ACC112 (cell line): ENCODE measurements at regions not wholly inside any gene's neighbourhood (a gene's known extent, or its start where the extent isn't known, plus 50 kb on each side); places are given as distances from the start of the nearest gene placed in this dataset.

Experiments used
- H2AFZ ChIP-seq: fragments of 200-600 bp; sonication (generic); one replicate; pipeline ENCODE4 v1.6.0; 2017; ENCODE audit warnings: antibody characterized with exemption, low read length; ENCODE audit not compliant: unreplicated experiment
- H3K27ac ChIP-seq: fragments of 200-600 bp; sonication (generic); 2 replicates; pipeline ENCODE4 v1.5.1; 2014; ENCODE audit warnings: low read depth, mild to moderate bottlenecking, antibody characterized with exemption, low read length, moderate library complexity
- H3K27me3 ChIP-seq: fragments of 200-600 bp; sonication (generic); 2 replicates; pipeline ENCODE4 v1.6.1; 2014; ENCODE audit warnings: mild to moderate bottlenecking, antibody characterized with exemption, low read length, moderate library complexity, mixed read lengths; ENCODE audit not compliant: insufficient read depth
- H3K36me3 ChIP-seq: fragments of 200-600 bp; sonication (generic); 2 replicates; pipeline ENCODE4 v1.6.1; 2016; ENCODE audit warnings: mild to moderate bottlenecking, antibody characterized with exemption, low read length, moderate library complexity, mixed read lengths; ENCODE audit not compliant: insufficient read depth
- H3K4me1 ChIP-seq: fragments of 200-600 bp; sonication (generic); one replicate; pipeline ENCODE4 v1.6.1; 2016; ENCODE audit warnings: low read length, mixed read lengths; ENCODE audit not compliant: insufficient read depth, unreplicated experiment, control insufficient read depth
- H3K4me3 ChIP-seq: fragments of 200-600 bp; sonication (generic); 2 replicates; pipeline ENCODE4 v1.5.1; 2014; ENCODE audit warnings: mild to moderate bottlenecking, low read depth, low read length
- H3K79me2 ChIP-seq: fragments of 200-600 bp; sonication (generic); one replicate; pipeline ENCODE4 v1.6.0; 2016; ENCODE audit warnings: low read length; ENCODE audit not compliant: control insufficient read depth, unreplicated experiment, insufficient read depth

DNA sequence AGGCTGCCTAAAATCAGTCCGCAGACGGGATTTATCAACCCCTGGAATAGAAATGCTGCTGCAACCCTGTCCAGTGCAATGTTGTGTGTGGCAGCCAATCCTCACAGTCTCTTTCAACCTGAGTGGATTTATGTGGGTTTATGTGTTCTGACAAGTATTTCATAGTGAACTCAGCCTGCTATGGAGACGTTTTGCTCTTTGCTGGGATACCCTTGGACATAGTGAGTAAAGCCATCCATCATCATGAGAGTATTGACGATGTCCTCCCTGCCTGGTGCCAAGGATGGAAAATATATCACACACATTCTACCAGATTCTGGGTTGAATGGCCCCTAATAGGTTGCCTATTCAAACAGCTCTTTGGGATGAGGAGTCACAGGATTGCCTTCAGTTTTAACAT is 219.1 kb downstream of the SOCS6 start:
- Histone ChIP-seq H3K79me2 (no peaks in the 10 kb centered on the region), H2AFZ (no peak overlapping the region), H3K27me3 (peaks cover 76% of the 10 kb centered on the region), H3K4me3 (no peak overlapping the region), H3K27ac (no peak overlapping the region), H3K4me1 (no peaks in the 10 kb centered on the region), H3K36me3 (no peaks in the 10 kb centered on the region)

DNA sequence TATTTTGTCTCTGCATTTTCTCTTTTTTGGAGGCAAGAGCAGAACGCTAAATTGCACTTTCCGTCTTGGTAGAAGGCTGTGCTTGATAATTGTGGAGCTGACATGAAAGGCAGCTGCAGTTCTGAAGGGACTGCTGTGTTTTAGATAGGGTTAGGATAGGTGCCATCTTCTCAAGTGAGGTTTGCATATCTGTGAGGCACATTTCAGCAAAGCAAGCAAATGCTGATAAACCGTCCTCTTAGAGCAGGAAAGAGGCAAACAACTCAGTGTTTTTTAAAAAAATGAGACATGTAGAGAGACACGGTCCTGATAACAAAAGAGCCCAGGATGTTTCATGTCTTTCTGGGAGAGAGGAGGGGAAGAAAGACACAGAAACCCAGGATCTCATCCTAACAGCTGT is 217.7 kb downstream of the SOCS6 start:
- Histone ChIP-seq H3K27me3 (peaks cover 74% of the 10 kb centered on the region), H3K27ac (no peak overlapping the region), H3K4me3 (no peak overlapping the region), H3K36me3 (no peaks in the 10 kb centered on the region), H2AFZ (no peak overlapping the region), H3K4me1 (no peaks in the 10 kb centered on the region), H3K79me2 (no peaks in the 10 kb centered on the region)

DNA sequence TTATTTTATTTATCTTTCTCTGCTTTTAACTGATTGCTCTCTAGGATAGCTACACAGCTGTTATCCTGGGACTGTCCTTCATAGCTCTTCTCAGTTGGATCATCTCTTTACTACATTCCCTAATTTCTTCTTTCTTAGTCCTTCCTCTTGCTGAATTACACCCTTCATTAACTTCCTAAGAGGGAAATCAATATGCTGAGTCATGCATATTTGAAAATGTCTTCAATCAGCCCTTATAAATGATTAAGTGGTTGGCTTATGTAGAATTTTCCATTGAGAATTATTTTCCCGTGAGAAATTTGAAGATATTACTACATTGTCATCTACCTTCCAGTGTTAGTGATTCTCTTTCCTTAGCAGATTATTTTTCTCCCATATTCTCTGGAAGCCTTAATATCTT is 214.2 kb downstream of the SOCS6 start:
- Histone ChIP-seq H3K36me3 (no peaks in the 10 kb centered on the region), H3K27ac (no peak overlapping the region), H3K4me1 (no peaks in the 10 kb centered on the region), H3K79me2 (no peaks in the 10 kb centered on the region), H2AFZ (no peak overlapping the region), H3K4me3 (no peak overlapping the region), H3K27me3 (peaks cover 72% of the 10 kb centered on the region)

DNA sequence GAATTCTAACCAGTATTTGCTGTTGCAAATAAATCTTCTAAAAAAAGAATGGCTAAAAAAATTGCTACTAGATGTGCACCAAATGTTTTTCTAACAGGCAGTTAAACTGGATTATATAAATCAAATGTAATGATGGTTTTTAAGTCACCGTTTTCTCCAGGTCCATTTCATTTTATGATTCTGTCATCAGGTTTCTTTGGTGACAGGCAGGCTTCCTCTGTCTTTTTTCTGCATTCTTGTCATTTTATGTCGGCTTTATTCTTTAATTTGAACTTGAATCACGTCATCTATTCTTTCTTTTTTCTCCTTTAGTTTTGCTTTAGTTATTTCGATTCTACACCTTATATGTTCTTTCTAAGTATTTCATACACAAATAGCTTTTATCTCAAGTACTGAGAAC is 212.5 kb downstream of the SOCS6 start:
- no peak overlapping the region for H3K4me3 ChIP-seq
- H3K27me3 ChIP-seq, result peaks cover 62% of the 10 kb centered on the region
- no peaks in the 10 kb centered on the region for H3K36me3 ChIP-seq
- H2AFZ ChIP-seq, result no peak overlapping the region
- H3K79me2 ChIP-seq, result no peaks in the 10 kb centered on the region
- H3K27ac ChIP-seq, result no peak overlapping the region
- no peaks in the 10 kb centered on the region for H3K4me1 ChIP-seq

- Histone ChIP-seq H3K27me3 (peaks cover 57% of the 10 kb centered on the region), H3K4me3 (no peak overlapping the region), H3K4me1 (no peaks in the 10 kb centered on the region), H3K36me3 (no peaks in the 10 kb centered on the region), H3K27ac (no peak overlapping the region), H3K79me2 (no peaks in the 10 kb centered on the region), H2AFZ (no peak overlapping the region)
Measured at GRCh38 chr18:70500748-70501147, 211.9 kb downstream of the SOCS6 start.

DNA sequence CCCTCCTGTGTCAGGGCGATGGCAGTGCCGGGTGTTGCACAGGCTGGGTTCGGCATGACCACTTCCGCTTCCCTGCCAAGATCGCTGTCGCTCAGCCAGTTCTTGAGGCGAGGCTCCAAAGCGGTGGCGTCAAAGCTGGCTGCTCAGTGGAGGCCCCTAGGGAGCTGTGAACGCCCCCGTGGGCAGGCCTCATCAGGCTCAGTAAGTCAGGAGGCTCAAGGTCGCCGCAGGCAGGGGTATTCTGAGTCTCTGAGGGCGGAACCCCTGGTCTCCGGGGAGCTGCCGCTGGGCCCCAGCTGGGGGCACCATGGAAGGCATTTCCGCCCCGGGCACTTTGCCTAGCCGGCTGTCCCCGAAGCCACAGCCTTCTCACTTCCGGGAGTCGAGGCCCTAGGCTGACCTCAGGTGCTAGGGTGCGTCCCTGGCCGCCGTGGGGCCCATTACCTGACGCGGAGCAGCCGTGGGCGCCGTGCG is 210.4 kb downstream of the SOCS6 start:
- no peak overlapping the region for H3K27ac ChIP-seq
- H2AFZ ChIP-seq, result no peak overlapping the region
- no peaks in the 10 kb centered on the region for H3K4me1 ChIP-seq
- H3K36me3 ChIP-seq, result no peaks in the 10 kb centered on the region
- no peaks in the 10 kb centered on the region for H3K79me2 ChIP-seq
- peaks cover 45% of the 10 kb centered on the region for H3K27me3 ChIP-seq
- H3K4me3 ChIP-seq, result no peak overlapping the region

DNA sequence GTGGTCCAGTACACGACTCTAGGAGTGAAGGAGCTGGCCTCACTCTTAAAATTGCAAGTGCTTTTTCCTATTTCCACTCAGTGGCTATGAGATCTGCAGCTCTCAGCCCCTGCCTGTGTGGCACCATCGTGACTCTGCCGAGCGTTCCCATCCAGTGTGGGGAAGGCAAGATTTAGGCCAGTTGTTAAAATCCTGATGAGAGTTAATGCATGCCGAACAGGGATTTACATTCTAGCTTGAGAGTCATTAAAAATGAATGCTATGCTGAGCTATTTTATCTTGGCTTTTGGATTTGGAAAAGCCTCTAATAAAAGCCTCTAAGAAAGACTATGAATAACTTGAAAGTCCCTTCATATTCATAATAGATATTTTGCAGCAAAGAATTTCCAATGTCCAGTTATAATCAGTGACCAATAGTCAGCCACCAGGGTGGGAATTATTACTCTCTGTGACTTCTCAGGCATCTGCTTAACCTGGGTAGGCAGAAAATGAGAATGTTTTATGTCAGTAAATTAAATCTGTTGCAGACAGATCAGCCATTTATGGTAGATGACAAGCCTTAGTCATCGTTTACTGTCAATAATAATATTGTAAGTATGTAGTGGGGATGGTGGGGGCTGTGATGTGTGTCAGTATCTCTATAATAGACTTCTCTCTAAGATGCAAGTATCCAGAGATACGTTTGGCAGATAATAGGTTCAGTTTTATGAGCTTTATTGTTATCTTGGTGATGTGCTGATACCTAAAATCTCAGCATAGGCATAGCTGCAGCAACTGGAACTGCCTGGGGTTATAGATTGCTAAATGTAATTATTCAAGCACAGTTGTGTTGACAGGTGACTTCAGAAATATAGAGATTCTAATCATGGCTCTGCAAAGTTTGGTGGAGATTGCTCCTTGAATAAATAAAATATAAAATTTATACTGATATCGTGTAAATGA is 207.8 kb downstream of the SOCS6 start:
- Histone ChIP-seq H3K4me1 (no peaks in the 10 kb centered on the region), H3K36me3 (no peaks in the 10 kb centered on the region), H2AFZ (no peak overlapping the region), H3K27me3 (peaks cover 21% of the 10 kb centered on the region), H3K27ac (no peak overlapping the region), H3K79me2 (no peaks in the 10 kb centered on the region), H3K4me3 (no peak overlapping the region)

DNA sequence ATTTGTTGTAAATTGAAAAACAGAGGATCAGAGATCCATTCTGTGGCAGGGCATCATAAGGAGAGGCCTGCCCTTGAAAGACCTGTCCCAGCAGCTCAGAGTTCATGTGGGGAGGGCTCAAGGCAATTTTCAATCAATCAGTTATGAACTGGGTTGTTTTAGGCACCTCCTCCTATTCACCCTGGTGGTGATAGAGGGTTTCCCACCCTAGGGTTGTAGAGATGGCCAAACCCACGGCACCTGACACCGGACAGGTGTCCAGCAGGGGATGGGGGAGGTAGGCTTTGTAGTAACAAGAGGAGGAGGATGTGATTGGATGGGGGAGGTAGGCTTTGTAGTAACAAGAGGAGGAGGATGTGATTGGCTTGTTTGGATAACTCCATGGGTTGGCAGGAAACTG is 205.7 kb downstream of the SOCS6 start:
- Histone ChIP-seq H3K79me2 (no peaks in the 10 kb centered on the region), H3K4me3 (no peak overlapping the region), H3K27me3 (no peaks in the 10 kb centered on the region; the same call in 1 of the 2 replicates), H3K4me1 (peaks cover 4% of the 10 kb centered on the region), H3K36me3 (no peaks in the 10 kb centered on the region), H3K27ac (no peak overlapping the region), H2AFZ (no peak overlapping the region)

GRCh38 chr18:70493461-70493860 is 204.6 kb downstream of the SOCS6 start:
- Histone ChIP-seq H3K27ac (no peak overlapping the region), H3K79me2 (no peaks in the 10 kb centered on the region), H3K4me3 (no peak overlapping the region), H3K36me3 (no peaks in the 10 kb centered on the region), H3K4me1 (peaks cover 6% of the 10 kb centered on the region), H3K27me3 (no peaks in the 10 kb centered on the region), H2AFZ (no peak overlapping the region)

DNA sequence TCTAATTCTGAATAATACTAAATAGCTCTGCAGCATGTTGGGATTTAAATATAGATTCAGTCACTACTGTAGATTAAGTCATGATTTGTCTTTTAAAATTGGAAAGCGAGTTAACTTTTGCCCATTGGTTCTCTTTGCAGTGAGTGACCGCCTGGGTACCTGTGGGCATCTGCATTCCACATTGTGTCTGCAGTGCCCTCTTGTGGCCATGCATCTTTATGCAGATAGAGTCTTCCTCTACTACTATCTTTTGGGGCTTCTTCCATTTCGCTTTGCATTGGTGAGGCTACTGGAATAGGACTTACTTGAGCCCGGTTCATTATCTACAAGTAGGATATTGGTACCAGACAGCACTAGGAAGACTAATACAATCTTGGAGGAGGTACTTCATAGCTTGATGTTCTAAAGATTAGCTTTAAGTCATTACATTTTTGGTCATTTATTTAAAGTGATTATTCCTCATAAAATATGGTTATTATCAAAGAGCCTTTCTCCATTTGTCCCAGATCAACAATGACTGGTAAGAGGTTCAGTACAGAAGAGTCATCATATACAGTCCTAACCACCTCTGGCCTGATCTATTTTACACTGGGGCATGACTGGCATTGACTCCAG is 203.0 kb downstream of the SOCS6 start:
- no peak overlapping the region for H3K4me3 ChIP-seq
- H3K79me2 ChIP-seq, result no peaks in the 10 kb centered on the region
- H3K4me1 ChIP-seq, result peaks cover 6% of the 10 kb centered on the region
- no peaks in the 10 kb centered on the region for H3K27me3 ChIP-seq
- H2AFZ ChIP-seq, result no peak overlapping the region
- no peak overlapping the region for H3K27ac ChIP-seq
- H3K36me3 ChIP-seq, result no peaks in the 10 kb centered on the region
